PC-3 (cell line): ENCODE measurements at regions not wholly inside any gene's neighbourhood (a gene's known extent, or its start where the extent isn't known, plus 50 kb on each side); places are given as distances from the start of the nearest gene placed in this dataset.

Experiments
- CTCF ChIP-seq: fragments of 300-600 bp; sonication (generic); conservative IDR thresholded peaks from 2 replicates; pipeline ENCODE4 v1.5.1; 2017; ENCODE audit warnings: antibody characterized with exemption, low read depth, mild to moderate bottlenecking, low read length
- EZH2 ChIP-seq: fragments of 300-600 bp; sonication (generic); IDR thresholded peaks from one replicate; pipeline ENCODE4 v1.6.1; 2017; ENCODE audit warnings: antibody characterized with exemption, mild to moderate bottlenecking, low read length; ENCODE audit not compliant: unreplicated experiment
- EZH2phosphoT487 ChIP-seq: fragments of 300-600 bp; sonication (generic); IDR thresholded peaks from 2 replicates; pipeline ENCODE4 v1.6.1; 2018; ENCODE audit warnings: mild to moderate bottlenecking, antibody characterized with exemption, low read length, borderline replicate concordance

- TF ChIP-seq CTCF, result 0 out of 2 replicates have a peak, but pooled peaks have one; percentile 28
- TF ChIP-seq EZH2phosphoT487, result no peak
- TF ChIP-seq EZH2, result no peak
Observed at GRCh38 chr5:162852134-162852533, 585.3 kb upstream of the CCNG1 start.
